Skin of body (tissue), 1 donor: ENCODE measurements at regions not wholly inside any gene's neighbourhood (a gene's known extent, or its start where the extent isn't known, plus 50 kb on each side); places are given as distances from the start of the nearest gene placed in this dataset.
"Not testable (repeated sequence)": the region's sequence is repeated elsewhere in the genome, so short reads cannot be mapped to it uniquely, and the experiment has no call there.

Experiments used
- DNase-seq: peaks from one replicate; lab custom pipeline; 2025; lab: John Stamatoyannopoulos, UW

- DNase-seq: peak; percentile 6
Observed at GRCh38 chr3:140863580-140864009, 78.0 kb upstream of the SLC25A36 start.

DNA sequence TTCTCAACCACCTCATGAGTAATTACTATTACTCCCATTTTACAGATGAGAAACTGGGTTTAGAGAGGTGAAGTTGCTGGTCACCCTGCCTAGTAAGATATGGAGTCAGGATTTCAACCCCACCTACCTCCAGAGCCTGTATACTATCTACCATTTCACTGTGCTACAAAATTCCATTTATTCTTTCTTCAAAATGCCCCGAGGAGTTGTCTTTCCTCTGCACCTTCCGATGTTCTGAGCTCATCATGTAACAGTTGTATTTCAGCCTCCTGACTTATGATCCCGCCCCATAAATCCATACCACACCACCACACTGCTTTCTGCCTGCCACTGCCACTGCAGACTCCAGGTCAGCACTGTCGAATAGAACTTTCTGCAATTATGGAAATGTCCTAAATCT lies 71.3 kb upstream of the SLC25A36 start:
- no peak for DNase-seq

GRCh38 chr3:140871022-140871421 lies 70.6 kb upstream of the SLC25A36 start:
- no peak for DNase-seq

DNA sequence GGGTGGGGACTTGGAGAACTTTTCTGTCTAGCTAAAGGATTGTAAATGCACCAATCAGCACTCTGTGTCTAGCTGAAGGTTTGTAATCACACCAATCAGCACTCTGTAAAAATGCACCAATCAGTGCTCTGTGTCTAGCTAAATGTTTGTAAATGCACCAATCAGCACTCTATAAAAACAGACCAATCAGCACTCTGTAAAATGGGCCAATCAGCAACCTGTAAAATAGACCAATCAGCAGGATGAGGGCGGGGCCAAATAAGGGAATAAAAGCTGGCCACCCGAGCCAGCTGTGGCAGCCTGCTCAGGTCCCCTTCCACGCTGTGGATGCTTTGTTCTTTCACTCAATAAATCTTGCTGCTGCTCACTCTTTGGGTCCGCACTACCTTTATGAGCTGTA lies 69.5 kb upstream of the SLC25A36 start:
- DNase-seq: not testable (repeated sequence)

GRCh38 chr3:140883428-140884040 lies 58.1 kb upstream of the SLC25A36 start:
- no peak for DNase-seq

- DNase-seq: not testable (repeated sequence)
Observed at GRCh38 chr3:140885697-140886096, 55.9 kb upstream of the SLC25A36 start.
